ENCODE measurements at regions not wholly inside any gene's neighbourhood (a gene's known extent, or its start where the extent isn't known, plus 50 kb on each side); places are given as distances from the start of the nearest gene placed in this dataset.

DNA sequence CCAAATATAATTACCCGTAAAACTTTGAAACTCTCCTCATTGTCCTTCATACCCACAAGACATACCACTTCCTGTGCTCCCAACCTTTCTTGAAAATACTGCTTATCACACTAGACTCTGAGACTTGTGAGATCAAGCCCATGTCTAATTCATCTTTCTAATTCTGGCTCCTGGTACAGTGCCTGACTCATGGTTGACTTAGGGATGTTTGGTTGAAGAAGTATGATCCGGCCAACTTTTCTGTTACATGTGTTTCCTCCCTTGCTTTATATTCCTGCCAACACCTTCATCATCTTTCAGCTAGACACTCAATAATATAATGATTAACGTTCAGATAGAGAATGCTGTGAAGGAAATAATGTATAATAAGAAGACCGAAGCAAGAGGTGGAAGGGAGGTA lies 58.2 kb downstream of the MEX3B start:
- no peak for FAIRE-seq

DNA sequence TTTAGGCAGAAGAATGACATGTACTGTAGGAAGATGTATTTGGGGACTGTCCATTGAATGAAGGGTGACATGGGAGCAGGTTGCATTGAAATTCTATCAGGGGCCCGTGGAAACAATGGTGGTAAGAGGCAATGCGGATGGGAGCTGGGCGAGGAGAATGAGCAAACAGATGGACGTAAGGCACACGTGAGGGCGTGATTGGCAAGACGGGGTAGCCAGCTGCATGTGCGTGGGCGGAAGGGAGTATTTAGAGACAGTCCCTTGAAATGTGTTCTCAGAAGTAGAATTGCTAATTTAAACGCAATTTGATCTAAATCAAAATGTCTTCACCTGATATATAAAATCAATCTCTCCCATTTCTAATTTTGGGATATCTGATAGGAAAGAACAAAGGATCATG lies 62.3 kb downstream of the MEX3B start:
- no peak for FAIRE-seq

DNA sequence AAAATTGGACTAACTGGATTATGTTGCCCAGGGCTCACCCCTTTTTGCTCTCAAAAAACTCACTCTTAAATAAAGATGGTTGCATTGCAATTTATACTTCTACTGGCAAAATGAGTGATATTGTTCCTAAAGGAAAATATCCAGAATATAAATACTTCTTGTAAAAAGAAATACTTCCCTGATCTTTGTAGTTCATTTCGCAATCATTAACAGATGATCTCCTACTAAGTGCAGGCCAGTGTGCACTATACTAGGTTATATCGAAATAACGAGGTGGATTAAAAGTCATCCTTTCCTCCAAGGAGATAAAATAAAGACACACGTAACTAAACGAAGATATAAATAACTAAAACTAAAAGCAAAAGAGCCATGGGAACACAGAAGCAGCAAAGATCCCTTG lies 63.0 kb downstream of the MEX3B start:
- FAIRE-seq: no peak

DNA sequence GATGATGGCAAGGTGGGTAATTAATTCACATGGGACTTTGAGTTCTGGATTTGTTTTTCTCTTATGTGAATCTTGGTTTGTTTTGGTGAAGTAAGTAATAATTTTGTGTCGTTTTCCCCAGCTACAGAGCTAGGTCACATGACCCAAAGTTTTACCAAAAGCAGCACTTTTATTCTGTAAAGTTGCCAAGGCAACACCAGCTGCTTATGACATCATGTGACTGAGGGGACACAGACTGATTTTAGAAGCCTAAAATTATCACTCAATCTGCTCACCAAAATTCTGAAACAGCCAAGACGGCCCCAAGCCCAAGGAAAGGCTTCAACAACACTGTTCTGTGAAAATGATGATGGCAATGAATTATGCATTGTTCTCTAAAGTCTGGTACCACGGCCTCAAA lies 63.9 kb downstream of the MEX3B start:
- FAIRE-seq: no peak

DNA sequence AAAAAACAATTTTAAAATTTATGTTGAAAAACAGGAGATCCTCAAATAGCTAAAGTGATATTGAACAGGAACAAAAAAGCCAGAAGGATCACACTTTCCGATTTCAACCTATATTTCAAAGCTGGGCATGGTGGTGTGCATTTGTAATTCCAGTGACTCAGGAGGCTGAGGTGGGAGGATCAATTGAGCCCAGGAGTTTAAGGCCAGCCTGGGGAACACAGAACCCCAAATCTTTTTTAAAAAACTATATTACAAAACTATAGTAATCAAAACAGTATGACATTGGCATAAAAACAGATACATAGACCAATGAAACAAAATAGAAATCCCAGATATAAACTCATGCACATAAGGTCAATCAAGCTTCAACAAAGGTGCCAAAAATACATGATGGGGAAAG lies 68.4 kb downstream of the MEX3B start:
- no peak for FAIRE-seq

DNA sequence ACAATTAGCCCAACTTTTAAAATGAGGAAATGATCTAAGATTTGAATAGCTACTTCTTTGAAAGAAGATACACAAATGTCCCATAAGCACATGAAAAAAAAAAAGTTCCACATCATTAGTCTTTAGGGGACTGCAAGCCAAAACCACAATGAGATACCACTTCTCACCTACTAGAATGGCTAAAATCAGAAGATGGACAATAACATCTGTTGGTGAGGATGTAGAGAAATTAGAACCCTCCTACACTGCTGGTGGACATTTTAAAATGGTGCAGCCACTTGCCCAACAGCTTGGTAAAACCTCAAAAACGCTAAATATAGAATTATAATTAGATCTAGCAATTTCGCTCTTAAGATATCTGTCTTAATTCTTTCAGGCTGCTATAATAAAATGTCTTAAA lies 77.1 kb downstream of the MEX3B start:
- no peak for FAIRE-seq

DNA sequence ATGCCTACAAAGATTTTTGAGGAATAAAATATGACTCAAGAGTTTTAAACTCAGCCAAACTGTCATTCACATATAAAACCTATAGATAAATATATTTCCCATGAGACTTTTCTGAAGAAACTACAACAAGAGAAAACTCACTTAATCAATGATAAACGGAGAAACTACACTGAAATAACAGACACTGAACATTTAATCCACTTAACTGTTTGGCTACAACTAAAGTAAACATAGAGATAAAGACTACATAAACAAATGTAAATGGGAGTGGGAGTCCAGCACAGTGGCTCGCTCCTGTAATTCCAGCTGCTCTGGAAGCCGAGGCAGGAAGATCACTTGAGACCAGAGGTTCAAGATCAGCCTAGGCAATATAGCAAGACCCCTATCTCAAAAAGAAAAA lies 79.2 kb downstream of the MEX3B start:
- FAIRE-seq: no peak

DNA sequence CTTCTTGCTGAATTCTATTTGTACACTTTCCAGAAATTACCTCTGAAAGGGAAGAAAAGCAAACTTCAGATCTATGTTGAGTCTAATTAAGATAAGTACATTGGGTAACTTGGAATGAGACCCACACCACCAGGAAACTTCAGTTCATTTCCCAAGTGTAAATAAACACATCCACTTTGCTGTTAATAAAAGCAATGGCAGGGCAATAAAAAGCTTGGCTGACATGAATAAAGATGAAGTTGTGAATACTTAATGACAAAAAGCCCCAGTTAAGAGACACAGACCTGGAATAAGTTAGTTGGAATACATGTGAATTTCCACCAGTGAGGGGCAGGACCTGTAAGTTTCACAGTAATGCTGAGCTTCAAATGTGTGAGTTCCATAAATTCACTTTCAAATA lies 83.3 kb downstream of the MEX3B start:
- no peak for FAIRE-seq

DNA sequence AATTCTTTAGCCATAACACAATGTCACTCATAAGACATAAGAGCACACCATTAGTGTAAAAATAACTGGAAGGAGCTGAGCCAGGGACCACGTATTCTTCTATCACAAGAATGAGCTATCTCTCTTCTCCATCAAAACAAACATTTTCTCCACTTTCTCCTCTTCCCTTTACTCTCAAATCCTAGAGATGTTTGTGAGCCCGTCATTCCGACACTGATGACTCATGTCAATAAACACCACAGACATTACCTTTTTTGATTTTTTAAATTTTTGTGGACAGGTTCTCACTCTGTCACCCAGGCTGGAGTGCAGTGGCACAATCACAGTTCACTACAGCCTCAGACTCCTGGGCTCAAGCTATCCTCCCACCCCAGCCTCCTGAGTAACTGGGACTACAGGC lies 86.6 kb downstream of the MEX3B start:
- FAIRE-seq: no peak

DNA sequence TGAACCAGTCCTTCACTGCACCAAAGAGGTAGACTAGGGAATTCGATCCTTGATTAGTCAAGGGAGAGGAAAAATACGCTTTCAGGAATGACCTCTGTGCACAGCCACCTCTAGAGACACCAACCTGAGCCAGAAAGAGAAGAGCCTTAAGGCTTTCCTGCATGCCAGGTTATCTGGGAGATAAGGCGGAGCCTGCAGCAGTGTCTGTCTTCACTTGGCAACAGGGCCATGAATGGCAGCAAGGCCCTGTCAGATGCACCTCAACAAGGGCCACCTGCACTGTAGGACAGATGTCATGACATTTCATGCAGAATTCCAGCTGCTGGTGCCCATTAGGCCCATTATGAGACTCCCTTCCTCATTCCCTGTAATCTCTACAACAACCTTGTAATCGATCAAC lies 88.1 kb downstream of the MEX3B start:
- no peak for FAIRE-seq

DNA sequence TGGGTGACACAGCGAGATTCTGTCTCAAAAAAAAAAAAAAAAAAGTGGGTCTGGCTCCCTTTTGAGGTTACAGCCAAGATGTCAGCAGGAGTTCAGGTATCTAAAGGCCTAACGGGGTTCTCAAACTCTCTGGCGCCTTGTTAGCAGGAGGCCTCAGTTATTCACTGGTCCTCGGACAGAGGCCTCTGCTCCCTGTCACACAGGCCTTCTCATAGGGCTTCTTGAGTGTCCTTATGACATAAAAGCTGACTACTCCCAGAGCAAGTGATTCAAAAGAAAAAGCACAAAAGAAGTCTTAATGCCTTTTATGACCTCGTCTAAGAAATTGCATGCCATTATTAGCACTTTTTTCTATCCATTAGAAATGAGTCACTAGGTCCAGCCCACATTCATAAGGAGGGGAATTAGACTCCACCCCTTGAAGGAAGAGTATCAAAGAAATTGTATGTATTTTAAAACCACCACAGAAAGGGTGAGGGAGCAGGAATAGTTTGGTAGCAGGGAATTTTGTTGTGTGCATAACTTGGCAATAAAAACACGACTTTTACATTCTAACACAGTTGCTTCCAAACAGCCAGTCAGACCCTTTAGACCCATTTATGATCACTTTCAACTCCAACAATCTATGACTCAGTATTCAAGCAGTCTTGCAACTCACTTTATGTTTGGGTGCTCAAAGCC lies 90.3 kb downstream of the MEX3B start:
- no peak for FAIRE-seq

DNA sequence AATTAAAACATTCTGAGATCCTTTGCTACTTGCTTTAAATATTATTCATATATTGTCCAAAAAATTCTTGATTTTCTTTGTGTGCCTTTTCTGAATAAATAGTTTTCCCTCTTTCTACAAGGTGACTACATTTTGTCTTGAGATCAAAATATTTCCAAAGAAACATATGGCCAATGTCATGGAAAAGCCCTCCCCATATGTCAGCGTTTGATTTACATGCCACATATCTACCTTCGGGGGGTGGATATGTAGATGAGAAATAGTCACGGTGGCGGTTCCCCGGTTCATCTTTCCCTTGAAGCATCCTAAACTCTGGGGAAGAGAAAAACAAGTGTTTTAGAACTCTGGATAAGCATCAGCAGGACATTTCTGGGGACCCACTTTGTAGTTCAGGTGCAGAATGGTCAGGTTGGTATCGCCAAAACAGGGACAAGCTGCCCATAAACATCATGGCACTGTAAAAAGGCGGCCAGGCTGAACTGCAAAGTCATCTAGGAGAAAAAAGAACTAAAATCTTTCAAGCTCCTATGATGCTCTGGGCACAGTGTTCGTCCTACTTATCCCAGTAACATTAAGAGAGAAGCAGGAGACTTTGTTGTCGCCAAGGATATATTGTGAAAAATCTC lies 91.5 kb downstream of the MEX3B start:
- no peak for FAIRE-seq

DNA sequence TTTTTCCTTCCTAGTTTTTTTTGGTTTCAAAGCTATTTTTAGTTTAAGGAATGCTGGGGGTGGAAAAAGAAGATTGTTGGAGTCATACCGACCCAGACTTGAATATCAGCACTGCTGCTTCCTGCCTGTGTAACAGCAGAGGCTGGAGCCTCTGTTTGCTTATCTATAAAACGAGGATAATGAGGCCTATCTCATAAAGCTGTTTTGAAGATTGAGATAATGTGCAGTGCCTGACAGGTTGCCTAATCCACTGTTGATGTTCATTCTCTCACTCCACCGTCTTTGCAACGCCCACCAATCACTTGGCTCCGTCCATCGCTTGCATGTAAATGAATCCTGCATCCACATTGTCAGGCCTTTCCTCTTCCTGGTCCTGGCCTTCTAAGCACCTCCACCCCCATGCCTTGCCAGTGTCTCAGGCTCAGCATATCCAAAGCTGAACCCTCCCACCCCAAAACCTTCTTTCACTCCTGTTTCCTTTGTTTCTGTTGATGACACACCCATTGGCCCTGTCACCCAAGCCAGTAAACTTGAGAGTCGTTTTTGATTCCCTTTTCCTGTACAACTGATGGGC lies 94.9 kb downstream of the MEX3B start:
- no peak for FAIRE-seq

DNA sequence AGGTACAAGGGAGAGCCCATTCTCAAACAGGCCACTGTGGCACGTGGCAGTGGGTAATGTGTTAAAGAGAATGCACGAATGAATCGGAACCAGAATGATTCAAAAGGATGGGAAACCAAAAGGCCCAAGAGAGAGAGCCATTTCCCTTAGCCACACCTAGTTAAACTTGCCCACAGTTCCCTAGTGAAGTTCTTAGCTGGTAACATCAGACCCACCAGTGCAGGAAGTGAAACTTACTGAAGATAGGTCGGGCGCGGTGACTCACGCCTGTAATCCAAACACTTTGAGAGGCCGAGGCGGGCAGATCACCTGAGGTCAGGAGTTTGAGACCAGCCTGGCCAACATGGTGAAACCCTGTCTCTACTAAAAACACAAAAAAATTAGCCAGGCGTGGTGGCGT lies 97.1 kb downstream of the MEX3B start:
- FAIRE-seq: no peak

DNA sequence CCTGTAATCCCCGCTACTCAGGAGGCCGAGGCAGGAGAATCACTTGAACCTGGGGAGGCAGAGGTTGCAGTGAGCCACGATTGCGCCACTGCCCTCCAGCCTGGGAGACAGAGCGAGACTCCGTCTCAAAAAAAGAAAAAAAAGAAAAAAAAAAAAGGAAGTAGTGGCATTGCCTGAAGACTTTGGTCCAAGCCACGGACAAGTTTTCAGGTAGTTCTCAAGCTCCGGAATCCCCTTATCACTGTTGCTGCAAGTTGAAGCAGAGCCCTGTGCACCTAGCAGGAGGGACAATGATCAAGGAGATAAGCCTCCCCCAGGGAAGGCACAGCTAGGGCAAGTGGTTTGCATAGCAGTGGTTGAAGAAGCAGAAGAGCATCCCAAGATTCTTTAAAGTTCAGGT lies 97.6 kb downstream of the MEX3B start:
- FAIRE-seq: no peak

DNA sequence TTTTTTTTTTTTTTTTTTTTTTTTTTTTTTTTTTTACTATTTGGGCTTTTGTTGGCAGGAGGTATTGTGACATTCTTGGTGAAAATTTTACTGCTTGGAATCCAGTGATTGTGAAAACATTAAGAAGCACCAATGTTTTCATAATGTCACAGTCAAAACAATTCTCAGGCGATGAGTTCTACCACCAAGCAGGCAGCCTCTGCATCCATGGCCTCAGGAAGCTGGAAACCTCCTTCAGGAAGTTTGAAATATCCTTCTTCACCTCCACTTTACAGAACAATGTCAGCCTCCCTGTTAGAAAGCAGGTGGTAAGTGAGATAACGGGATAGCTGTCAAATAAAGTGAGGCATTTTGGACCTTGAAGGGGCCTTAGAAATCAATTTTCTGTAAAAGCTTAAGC lies 98.3 kb downstream of the MEX3B start:
- no peak for FAIRE-seq

DNA sequence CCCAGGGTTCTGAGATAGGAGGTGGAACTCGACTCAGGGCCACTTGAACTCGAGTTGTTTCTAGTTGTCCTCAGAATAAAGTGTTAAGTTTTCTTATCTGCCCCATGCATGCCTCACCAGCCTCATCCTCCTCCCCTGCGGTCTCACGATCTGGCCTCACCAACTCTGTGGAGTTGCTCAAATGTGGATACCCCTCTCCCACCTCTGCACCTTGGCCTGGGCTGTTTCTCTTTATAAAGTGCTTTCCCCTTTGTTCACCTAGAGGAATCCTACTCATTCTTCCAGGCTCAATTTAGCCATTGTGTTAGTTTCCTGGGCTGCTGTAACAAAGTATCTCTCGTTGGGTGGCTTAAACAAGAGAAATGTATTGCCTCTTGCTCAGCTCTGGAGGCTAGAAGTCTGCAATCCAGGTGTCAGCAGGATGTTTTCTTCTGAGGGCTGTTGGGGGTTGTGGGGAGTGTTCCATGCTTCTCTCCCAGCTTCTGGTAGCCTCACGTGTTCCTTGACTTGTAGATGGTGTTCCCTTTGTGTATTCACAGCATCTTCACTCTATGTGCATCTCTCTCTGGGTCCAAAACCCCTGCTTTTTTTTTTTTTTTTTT lies 100.7 kb downstream of the MEX3B start:
- FAIRE-seq: no peak

DNA sequence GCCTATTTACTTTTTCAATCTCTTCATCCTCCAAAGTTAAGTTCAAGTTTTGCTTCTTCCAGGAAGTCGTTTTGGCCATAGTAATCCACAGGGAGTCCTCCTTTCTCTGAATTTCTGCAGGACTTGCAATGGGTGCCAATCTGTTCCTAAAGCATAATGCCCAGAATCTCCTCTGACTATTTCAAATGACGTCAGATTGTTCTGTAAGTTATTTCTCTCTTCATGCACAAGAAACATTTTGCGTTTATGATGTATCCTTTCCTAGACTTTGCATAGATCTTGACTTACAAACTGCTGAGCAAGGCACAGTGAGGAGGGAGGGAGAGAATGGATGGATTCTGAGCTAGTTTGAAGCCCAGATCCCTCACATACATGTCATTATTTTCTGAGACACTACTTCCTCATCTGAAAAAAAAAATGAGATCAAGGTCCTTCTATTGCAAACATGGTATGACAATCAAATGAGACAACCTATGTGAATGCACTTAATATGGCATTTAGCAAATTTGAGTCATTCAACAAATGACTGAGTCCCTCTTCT lies 103.1 kb downstream of the MEX3B start:
- FAIRE-seq: no peak

DNA sequence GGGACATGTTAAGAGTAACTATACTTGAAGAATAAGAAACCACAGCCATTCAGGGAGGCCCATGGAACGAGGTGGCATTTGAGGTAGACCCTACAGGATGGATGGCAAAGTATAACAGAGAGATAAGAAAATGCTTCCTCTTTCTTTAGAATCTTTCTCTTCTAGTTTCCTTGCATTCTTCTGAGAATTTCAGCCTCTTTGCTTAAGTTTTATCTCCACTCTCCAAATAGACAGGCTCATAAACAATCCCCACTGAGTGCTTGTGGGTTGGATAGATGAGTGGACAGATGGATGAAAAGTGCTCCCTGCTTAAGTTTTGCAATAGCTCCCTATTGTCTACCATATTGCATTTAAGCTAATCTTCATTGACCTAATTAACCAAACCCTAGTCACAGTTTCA lies 103.7 kb downstream of the MEX3B start:
- no peak for FAIRE-seq

DNA sequence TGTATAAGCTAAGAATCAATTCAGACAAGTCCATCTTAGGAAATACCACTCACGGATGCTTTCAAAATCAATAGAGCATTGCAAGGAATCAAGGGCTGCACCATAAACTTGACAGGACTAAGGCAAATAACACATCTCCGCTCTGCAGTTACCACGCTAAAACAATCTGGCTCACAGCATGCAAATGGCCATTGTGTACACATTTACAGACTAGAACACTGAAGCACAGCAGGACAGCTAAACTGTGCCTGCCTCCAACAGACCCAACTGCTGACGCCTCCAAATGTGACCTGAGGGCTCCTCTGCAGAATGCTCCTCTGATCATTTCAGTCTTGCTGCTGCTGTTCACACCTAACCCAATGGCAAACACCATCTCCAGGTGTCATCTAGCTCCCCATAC lies 104.3 kb downstream of the MEX3B start:
- no peak for FAIRE-seq

DNA sequence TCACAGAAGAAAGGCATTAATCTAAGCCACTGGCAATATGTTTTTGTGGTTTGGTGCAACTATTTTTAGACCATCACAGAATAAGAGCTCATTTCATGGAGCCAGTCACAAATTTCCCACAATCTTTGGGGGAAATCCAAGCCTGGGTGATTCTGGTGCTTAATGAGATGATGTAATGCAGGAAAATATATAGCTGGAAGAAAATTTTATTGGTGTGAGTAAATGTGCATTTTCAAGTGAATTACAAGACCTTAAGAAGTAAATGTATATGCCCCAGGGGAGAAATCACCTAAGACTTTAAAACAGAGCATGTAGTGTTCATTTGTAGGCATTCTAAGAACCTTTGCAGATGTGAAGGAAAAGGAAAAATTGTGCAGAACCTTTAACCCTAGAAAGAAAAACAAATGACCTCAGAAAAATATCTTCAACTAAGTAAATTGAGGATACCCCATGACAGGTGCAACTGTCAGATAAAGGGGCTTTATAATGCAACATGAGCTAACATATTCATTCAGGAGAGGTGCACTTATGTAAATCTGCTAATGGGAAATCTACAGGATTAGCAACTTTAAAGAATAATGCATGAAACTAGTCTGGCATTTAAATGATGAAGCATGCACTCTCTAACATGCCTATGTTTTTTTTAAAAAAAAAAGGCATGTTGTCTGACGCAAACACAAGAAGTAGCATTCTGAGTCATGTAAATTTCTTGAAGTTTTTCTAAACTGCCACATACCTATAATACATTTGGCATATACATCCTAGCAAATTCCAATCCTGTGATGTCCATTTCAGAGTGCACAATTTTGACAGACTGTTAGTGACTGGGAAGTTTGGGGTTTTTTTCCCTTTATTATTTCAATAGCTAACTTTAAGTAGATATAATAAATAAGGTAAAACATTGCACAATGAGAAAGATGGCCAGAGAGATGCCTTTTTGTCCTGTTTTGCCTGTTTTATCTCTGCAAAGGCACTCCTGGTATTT lies 105.1 kb downstream of the MEX3B start:
- no peak for FAIRE-seq

DNA sequence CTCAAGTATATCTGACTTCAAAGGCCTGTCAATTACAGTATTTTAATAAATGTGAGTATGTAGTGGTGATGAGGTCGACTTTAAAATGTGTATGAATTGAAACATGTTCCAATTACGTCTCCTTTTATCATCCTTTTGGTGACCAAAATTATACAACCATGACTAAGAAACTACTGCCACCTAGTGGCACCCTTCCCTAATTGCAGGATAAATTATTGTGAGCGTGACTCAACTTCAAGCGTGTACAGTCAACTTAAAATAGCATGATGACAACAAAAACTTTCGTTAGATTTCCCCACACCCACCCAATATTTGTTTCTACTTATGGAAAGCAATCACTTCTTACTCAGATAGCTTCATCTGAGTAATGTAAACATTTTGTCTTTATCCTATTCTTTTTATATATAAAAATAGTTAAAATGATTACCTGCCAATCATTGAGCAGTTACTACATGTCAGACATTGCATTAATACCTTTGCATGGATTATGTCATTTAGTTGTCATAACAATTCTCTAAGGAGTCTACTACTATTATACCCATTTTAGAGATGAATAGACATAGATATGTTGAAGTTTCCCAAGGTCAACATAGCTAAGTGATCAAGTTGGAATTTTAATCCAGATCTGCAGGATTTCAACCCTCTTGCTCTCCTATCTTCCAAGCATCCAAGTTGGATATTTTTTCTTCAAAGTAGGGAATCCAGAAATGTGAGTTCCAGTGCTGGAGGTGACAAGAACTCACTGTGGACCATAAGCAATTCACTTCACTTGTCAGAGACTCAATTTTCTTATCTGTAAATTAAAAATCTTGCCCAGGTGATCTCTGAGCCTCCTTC lies 106.0 kb downstream of the MEX3B start:
- no peak for FAIRE-seq

Data from islet of Langerhans (tissue), 1 donor.